ENCODE measurements at regions not wholly inside any gene's neighbourhood (a gene's known extent, or its start where the extent isn't known, plus 50 kb on each side); places are given as distances from the start of the nearest gene placed in this dataset.

DNA sequence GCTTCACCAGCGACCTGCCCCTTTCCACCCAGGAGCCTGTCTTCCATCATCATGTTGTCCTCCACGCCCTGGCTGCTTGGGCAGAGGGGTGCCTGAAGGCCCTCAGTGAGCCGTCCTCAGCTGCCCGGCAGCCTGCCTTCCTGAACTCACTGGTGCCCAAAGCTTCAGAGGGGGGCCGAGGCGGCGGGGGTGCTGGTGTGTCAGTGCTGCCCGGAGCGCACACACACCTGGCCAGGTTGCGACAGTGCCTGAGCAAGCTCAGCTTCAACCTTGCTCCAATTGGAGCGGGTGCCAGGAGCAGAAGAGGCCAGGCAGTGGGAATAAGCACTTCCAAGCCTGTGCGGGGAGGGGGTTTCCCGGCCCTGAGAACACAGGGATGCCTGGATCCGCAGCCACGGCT is 566.3 kb downstream of the INHBA start:
- Histone ChIP-seq H3K9ac (ENCODE audit: low read length) (no peak overlapping the region), H3K79me2 (ENCODE audit: low read length) (no peaks in the 10 kb centered on the region), H3K4me3 (ENCODE audit: low read length) (no peak overlapping the region), H3K36me3 (replicated peaks; ENCODE audit: low read depth, low read length) (no peaks in the 10 kb centered on the region), H3K4me2 (ENCODE audit: low read length) (no peak overlapping the region), H3K27me3 (ENCODE audit: low read depth, low read length) (no peaks in the 10 kb centered on the region), H3K4me1 (ENCODE audit: low read length) (peaks cover 36% of the 10 kb centered on the region), H2AFZ (ENCODE audit: low read depth, low read length) (no peak overlapping the region), H3K9me3 (ENCODE audit: insufficient read depth, low read length) (no peaks in the 10 kb centered on the region), H4K20me1 (ENCODE audit: insufficient read depth, low read length) (no peaks in the 10 kb centered on the region), H3K27ac (ENCODE audit: low read length) (no peak overlapping the region)
- TF ChIP-seq, protein P1, sequence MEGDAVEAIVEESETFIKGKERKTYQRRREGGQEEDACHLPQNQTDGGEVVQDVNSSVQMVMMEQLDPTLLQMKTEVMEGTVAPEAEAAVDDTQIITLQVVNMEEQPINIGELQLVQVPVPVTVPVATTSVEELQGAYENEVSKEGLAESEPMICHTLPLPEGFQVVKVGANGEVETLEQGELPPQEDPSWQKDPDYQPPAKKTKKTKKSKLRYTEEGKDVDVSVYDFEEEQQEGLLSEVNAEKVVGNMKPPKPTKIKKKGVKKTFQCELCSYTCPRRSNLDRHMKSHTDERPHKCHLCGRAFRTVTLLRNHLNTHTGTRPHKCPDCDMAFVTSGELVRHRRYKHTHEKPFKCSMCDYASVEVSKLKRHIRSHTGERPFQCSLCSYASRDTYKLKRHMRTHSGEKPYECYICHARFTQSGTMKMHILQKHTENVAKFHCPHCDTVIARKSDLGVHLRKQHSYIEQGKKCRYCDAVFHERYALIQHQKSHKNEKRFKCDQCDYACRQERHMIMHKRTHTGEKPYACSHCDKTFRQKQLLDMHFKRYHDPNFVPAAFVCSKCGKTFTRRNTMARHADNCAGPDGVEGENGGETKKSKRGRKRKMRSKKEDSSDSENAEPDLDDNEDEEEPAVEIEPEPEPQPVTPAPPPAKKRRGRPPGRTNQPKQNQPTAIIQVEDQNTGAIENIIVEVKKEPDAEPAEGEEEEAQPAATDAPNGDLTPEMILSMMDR (IDR thresholded peaks at IDR 0.05; ENCODE audit: low read depth, low read length), result no peak
- TF ChIP-seq EZH2phosphoT487 (IDR thresholded peaks at IDR 0.05; ENCODE audit: low read depth), result no peak

DNA sequence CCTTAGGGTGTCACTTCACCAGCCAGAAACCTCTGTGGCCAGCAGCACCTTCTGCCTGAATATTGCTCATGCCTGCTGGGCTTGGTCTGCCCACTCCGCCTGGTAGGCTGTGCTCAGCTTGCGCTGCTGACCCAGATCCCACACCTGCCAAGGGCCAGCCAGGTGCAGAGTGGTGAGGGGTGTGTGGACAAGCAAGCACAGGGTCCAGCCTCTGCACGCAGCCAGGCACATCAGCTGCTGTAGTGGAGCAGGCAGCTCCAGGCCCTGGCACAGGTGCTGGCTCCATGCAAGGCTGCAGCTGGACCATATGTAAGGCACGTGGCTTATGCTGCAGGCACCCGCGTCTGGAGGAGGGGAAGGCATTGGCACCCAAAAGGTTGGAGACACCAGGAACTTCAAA is 567.4 kb downstream of the INHBA start:
- no peak overlapping the region for H3K4me2 ChIP-seq (ENCODE audit: low read length)
- H4K20me1 ChIP-seq (ENCODE audit: insufficient read depth, low read length), result no peaks in the 10 kb centered on the region
- no peak overlapping the region for H3K4me3 ChIP-seq (ENCODE audit: low read length)
- H2AFZ ChIP-seq (ENCODE audit: low read depth, low read length), result no peak overlapping the region
- no peaks in the 10 kb centered on the region for H3K9me3 ChIP-seq (ENCODE audit: insufficient read depth, low read length)
- no peak overlapping the region for H3K27ac ChIP-seq (ENCODE audit: low read length)
- H3K9ac ChIP-seq (ENCODE audit: low read length), result no peak overlapping the region
- no peaks in the 10 kb centered on the region for H3K36me3 ChIP-seq (replicated peaks; ENCODE audit: low read depth, low read length)
- H3K79me2 ChIP-seq (ENCODE audit: low read length), result no peaks in the 10 kb centered on the region
- H3K27me3 ChIP-seq (ENCODE audit: low read depth, low read length), result no peaks in the 10 kb centered on the region
- peaks cover 36% of the 10 kb centered on the region for H3K4me1 ChIP-seq (ENCODE audit: low read length)
- no peak for TF ChIP-seq EZH2phosphoT487 (IDR thresholded peaks at IDR 0.05; ENCODE audit: low read depth)
- TF ChIP-seq, protein P1 (IDR thresholded peaks at IDR 0.05; ENCODE audit: low read depth, low read length), result no peak

DNA sequence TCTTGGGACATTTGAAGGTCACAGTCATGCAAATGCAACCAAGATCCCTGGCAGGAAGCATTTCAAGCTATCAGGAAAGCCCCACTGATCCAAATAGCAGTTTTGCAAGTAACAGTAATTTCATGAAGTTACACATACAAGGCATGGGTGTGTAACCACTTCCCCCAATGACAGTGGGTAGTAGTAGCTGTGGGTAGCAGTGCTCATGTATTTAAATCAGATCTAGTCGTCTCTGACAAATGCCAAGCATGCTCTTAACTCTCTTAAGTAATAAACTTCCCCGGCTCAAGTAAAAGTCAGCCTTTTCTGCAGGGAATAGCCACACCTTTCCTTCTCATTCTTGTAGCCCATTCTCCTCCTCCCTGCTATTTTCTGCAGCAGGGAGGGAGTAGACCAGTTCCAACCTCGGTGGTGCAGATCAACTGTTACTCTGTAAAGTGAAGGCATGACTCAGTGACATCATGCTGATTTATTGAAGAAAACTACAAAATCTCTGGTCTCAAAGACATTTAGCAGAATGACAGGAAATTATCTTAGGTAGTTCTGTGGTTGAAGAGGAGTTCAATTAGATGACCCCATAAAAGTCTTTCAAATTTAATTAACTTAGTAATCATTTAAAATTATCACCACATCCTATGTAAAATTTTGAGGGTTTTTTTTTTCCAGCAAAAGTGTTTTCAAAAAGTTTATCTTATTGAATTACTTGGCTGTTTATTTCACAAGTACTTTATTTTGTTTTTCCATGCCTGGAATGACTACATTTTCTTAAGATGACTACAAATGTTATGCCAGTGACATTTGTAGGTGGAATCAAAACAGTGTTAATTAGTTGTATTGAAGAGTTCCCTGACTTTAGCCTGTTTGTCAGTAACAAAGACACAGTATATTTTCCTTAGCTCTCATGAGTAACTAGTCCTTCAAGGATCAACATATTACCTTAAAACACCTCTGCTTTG is 568.3 kb downstream of the INHBA start:
- no peaks in the 10 kb centered on the region for H3K27me3 ChIP-seq (ENCODE audit: low read depth, low read length)
- peaks cover 36% of the 10 kb centered on the region for H3K4me1 ChIP-seq (ENCODE audit: low read length)
- H3K79me2 ChIP-seq (ENCODE audit: low read length), result no peaks in the 10 kb centered on the region
- peak overlapping the region; percentile 41; the same call in 1 of the 2 replicates for H2AFZ ChIP-seq (ENCODE audit: low read depth, low read length)
- H3K4me3 ChIP-seq (ENCODE audit: low read length), result peak overlapping the region; percentile 40
- peak overlapping the region; percentile 65 for H3K27ac ChIP-seq (ENCODE audit: low read length)
- no peaks in the 10 kb centered on the region for H4K20me1 ChIP-seq (ENCODE audit: insufficient read depth, low read length)
- peak overlapping the region; percentile 22; the same call in 1 of the 2 replicates for H3K9ac ChIP-seq (ENCODE audit: low read length)
- H3K4me2 ChIP-seq (ENCODE audit: low read length), result peak overlapping the region; percentile 72
- no peak for TF ChIP-seq EZH2phosphoT487 (IDR thresholded peaks at IDR 0.05; ENCODE audit: low read depth)
- TF ChIP-seq, protein P1 (IDR thresholded peaks at IDR 0.05; ENCODE audit: low read depth, low read length), result no peak
- no peaks in the 10 kb centered on the region for H3K9me3 ChIP-seq (ENCODE audit: insufficient read depth, low read length)
- H3K36me3 ChIP-seq (replicated peaks; ENCODE audit: low read depth, low read length), result no peaks in the 10 kb centered on the region

DNA sequence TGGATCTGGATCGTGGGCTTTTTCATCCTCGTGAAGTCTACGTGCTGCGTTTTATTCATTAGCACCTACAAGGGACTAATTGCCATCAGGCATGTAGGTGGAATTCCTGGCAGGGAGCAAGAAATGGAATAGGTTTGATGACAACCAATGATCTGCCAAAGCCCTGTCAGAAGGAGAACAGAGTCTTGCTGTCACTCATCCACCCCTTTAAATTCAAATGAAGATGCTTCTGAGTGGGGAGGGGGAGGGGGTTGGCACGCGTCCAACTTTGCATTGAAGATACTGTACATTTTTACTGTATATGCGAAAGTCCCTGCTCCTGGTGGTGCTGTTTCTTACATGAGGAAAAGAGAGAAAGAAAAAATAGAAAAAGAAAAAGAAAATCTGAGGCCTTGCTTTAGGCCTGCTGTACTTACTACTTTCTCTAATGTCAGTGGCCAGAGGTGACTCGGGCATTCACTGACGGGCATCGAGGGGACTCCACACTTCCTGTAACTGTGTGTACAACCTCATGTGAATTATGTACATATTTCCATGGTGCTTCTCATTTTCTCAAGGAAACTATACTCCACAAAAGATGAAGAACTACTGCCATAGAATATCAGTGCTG is 569.1 kb downstream of the INHBA start:
- Histone ChIP-seq H4K20me1 (ENCODE audit: insufficient read depth, low read length) (no peaks in the 10 kb centered on the region), H3K9ac (ENCODE audit: low read length) (peak overlapping the region; percentile 22; the same call in 1 of the 2 replicates), H3K27me3 (ENCODE audit: low read depth, low read length) (no peaks in the 10 kb centered on the region), H3K4me1 (ENCODE audit: low read length) (peaks cover 36% of the 10 kb centered on the region), H3K79me2 (ENCODE audit: low read length) (no peaks in the 10 kb centered on the region), H3K9me3 (ENCODE audit: insufficient read depth, low read length) (no peaks in the 10 kb centered on the region), H3K4me2 (ENCODE audit: low read length) (peak overlapping the region; percentile 72), H3K4me3 (ENCODE audit: low read length) (peak overlapping the region; percentile 40), H3K27ac (ENCODE audit: low read length) (peak overlapping the region; percentile 65), H3K36me3 (replicated peaks; ENCODE audit: low read depth, low read length) (no peaks in the 10 kb centered on the region), H2AFZ (ENCODE audit: low read depth, low read length) (peak overlapping the region; percentile 41; the same call in 1 of the 2 replicates)
- TF ChIP-seq EZH2phosphoT487 (IDR thresholded peaks at IDR 0.05; ENCODE audit: low read depth), result no peak
- TF ChIP-seq, protein P1 (IDR thresholded peaks at IDR 0.05; ENCODE audit: low read depth, low read length), result no peak

All from OCI-LY3 (cell line).